ENCODE measurements at regions not wholly inside any gene's neighbourhood (a gene's known extent, or its start where the extent isn't known, plus 50 kb on each side); places are given as distances from the start of the nearest gene placed in this dataset.
A peak's percentile ranks its signal among the peaks of the same experiment; 100 is the strongest.

- no peak for DNase-seq (ENCODE audit: low read depth)
Measured at GRCh38 chr20:37643400-37643799, 50.4 kb upstream of the CTNNBL1 start.

- no peak for DNase-seq (ENCODE audit: low read depth)
Measured at GRCh38 chr20:37642246-37642645, 51.6 kb upstream of the CTNNBL1 start.

GRCh38 chr20:37640600-37641561, 52.9 kb upstream of the CTNNBL1 start:
- peak; percentile 29 for DNase-seq (ENCODE audit: low read depth)

- no peak for DNase-seq (ENCODE audit: low read depth)
Measured at GRCh38 chr20:37638527-37638926, 55.3 kb upstream of the CTNNBL1 start.

GRCh38 chr20:37636977-37637376, 56.9 kb upstream of the CTNNBL1 start:
- no peak for DNase-seq (ENCODE audit: low read depth)

GRCh38 chr20:37636212-37636975, 57.4 kb upstream of the CTNNBL1 start:
- DNase-seq (ENCODE audit: low read depth): no peak

GRCh38 chr20:37630993-37631392, 62.8 kb upstream of the CTNNBL1 start:
- DNase-seq (ENCODE audit: low read depth): no peak

GRCh38 chr20:37630166-37630565, 63.7 kb upstream of the CTNNBL1 start:
- DNase-seq (ENCODE audit: low read depth): no peak

- no peak for DNase-seq (ENCODE audit: low read depth)
Measured at GRCh38 chr20:37627767-37628130, 66.1 kb upstream of the CTNNBL1 start.

- DNase-seq (ENCODE audit: low read depth): peak; percentile 24
Measured at GRCh38 chr20:37627060-37627766, 66.6 kb upstream of the CTNNBL1 start.

GRCh38 chr20:37624963-37625362, 68.9 kb upstream of the CTNNBL1 start:
- DNase-seq (ENCODE audit: low read depth): no peak

GRCh38 chr20:37622728-37623127, 71.1 kb upstream of the CTNNBL1 start:
- no peak for DNase-seq (ENCODE audit: low read depth)

GRCh38 chr20:37619496-37619895, 74.3 kb upstream of the CTNNBL1 start:
- no peak for DNase-seq (ENCODE audit: low read depth)

- DNase-seq (ENCODE audit: low read depth): no peak
Measured at GRCh38 chr20:37616110-37616425, 77.8 kb upstream of the CTNNBL1 start.

- no peak for DNase-seq (ENCODE audit: low read depth)
Measured at GRCh38 chr20:37615340-37616109, 78.3 kb upstream of the CTNNBL1 start.

GRCh38 chr20:37611852-37612251, 82.0 kb upstream of the CTNNBL1 start:
- no peak for DNase-seq (ENCODE audit: low read depth)

- no peak for DNase-seq (ENCODE audit: low read depth)
Measured at GRCh38 chr20:37611346-37611745, 82.5 kb upstream of the CTNNBL1 start.

GRCh38 chr20:37610203-37610798, 82.6 kb upstream of the BLCAP start:
- DNase-seq (ENCODE audit: low read depth): no peak

GRCh38 chr20:37602634-37603033, 75.0 kb upstream of the BLCAP start:
- no peak for DNase-seq (ENCODE audit: low read depth)

GRCh38 chr20:37600486-37600885, 72.8 kb upstream of the BLCAP start:
- no peak for DNase-seq (ENCODE audit: low read depth)

- no peak for DNase-seq (ENCODE audit: low read depth)
Measured at GRCh38 chr20:37598575-37599342, 71.1 kb upstream of the BLCAP start.
